GM12872 (cell line): ENCODE measurements at regions not wholly inside any gene's neighbourhood (a gene's known extent, or its start where the extent isn't known, plus 50 kb on each side); places are given as distances from the start of the nearest gene placed in this dataset.

ENCODE experiments used
- CTCF ChIP-seq: IDR thresholded peaks from 3 replicates; pipeline ENCODE4 v1.5.1; 2011; ENCODE audit warnings: low read depth, mild to moderate bottlenecking, low read length, moderate library complexity; ENCODE audit not compliant: insufficient read depth

DNA sequence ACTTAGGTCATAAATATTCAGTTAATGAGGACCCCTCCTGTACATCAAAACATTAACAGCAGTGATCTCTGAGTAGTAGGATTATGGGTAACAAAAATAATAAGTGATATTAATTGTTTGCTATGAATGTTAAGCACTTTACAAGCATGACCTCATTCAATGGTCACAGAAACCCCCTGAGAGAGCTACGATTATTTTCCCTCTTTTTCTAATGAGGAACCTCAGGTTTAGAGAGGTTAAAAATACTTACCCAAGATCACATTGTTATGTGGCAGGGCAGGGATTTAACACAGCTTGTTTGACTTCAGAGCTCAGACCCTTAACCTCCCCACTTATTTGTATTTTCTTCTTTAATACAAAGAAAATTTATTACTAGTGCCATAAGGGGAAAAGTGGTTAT is 228.2 kb downstream of the TBL1XR1 start:
- no peak for TF ChIP-seq CTCF

DNA sequence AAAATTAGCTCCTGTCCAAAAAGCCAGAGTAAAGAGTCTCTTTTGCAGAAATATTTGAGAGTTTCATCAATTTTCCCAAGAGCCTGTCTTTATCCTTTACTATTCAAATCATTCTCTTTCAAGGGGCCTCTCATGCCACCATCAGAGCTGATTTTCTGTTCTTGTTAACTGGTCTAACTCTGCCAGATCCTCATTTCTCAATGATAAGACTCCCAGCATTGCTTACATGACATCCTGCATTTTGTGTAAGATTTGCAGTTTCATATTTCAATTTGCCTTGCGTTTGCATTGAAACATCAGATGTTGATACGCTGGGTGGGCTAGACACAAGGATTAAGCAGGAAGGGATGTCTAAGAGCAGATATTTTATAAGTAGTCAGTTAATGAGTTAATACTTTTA is 228.7 kb downstream of the TBL1XR1 start:
- no peak for TF ChIP-seq CTCF

DNA sequence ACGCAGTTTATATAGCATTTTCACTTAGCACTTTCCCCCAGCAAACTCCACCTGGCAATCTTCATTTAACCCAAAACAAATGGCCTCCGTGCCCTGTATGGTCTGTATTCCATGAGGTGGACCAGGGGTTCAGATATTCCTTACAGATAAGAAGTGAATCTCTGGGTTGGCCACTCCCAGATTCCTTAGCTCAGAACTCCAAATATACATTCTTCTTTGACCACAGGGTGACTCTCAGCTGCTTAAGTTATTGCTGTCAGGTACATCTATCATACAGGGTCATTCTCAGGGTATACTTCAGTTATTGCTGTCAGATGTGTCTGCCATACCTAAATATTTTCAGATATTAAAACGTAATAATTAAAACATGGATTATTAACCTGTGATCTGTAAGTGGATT is 229.8 kb downstream of the TBL1XR1 start:
- TF ChIP-seq CTCF, result no peak

- TF ChIP-seq CTCF, result no peak
These were observed 232.6 kb downstream of the TBL1XR1 start for GRCh38 chr3:176964661-176965060.

- no peak for TF ChIP-seq CTCF
These were observed 235.4 kb downstream of the TBL1XR1 start for GRCh38 chr3:176961916-176962315.

GRCh38 chr3:176959867-176960266 is 237.4 kb downstream of the TBL1XR1 start:
- TF ChIP-seq CTCF, result no peak

- no peak for TF ChIP-seq CTCF
These were observed 238.7 kb downstream of the TBL1XR1 start for GRCh38 chr3:176958560-176958959.

DNA sequence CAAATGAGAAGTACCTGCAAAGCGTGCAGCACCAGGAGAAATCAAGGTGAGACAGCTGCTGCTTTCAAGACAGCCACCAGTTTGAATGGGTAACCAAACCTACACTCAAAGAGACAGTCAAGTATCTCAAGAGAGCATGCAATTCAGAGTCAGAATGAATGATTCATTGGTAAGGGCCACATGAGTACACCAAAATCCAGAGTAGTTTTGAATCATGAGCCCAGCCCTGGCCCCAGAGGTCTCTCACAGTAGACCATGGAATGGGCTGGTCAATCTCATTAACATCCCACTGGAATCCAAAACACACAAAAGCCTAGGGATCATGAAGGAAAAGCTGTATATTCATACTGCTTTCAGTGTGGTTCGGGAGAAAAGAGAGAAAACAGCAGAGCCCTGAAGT is 242.8 kb downstream of the TBL1XR1 start:
- no peak for TF ChIP-seq CTCF
